ENCODE measurements at regions not wholly inside any gene's neighbourhood (a gene's known extent, or its start where the extent isn't known, plus 50 kb on each side); places are given as distances from the start of the nearest gene placed in this dataset.

DNA sequence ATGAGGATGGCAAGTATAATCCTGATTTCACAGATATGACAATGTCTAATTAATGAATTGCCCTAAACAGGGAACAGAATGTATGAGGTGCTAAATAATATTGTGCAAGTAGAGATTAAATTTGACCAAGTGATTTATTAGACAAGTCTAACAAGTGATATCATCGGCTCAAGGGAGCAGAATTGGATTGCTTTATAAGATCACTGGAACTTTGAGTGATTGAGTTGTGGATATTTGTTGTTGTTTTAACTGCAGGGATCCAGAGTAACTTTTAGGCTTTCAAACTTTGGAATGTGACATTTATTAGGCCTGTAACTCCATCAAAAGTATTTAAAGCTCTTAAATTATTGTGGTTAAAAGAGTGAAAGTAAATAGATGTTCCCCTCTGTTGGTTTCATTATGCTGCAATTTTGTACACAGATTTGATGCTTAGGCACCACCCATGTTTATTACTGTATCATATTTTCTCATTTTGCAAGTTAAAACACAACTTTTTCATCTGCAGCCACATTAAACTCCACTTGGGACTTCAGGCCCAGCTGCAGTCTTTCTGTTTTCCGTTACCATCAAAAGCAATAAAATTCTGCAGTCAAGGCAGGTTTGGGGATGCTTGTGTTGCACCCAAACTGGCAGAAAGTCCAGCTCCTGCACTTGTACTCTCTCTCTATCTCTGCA is 206.6 kb downstream of the HLX start:
- H3K4me3 ChIP-seq (ENCODE audit: low read depth, low read length): no peak overlapping the region
- CTCF ChIA-PET: no interaction called here
- POLR2A ChIA-PET: no interaction called here
- TF ChIP-seq, protein P1, sequence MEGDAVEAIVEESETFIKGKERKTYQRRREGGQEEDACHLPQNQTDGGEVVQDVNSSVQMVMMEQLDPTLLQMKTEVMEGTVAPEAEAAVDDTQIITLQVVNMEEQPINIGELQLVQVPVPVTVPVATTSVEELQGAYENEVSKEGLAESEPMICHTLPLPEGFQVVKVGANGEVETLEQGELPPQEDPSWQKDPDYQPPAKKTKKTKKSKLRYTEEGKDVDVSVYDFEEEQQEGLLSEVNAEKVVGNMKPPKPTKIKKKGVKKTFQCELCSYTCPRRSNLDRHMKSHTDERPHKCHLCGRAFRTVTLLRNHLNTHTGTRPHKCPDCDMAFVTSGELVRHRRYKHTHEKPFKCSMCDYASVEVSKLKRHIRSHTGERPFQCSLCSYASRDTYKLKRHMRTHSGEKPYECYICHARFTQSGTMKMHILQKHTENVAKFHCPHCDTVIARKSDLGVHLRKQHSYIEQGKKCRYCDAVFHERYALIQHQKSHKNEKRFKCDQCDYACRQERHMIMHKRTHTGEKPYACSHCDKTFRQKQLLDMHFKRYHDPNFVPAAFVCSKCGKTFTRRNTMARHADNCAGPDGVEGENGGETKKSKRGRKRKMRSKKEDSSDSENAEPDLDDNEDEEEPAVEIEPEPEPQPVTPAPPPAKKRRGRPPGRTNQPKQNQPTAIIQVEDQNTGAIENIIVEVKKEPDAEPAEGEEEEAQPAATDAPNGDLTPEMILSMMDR (IDR thresholded peaks at IDR 0.05; ENCODE audit: insufficient read depth, low read depth, low read length): no peak
- no peaks in the 10 kb centered on the region for H3K36me3 ChIP-seq (ENCODE audit: control insufficient read depth, insufficient read depth, low read length)
- no peaks in the 10 kb centered on the region for H3K27me3 ChIP-seq (ENCODE audit: control insufficient read depth, insufficient read depth, low read length)
- no peak for DNase-seq (ENCODE audit: low read depth)

- no peaks in the 10 kb centered on the region for H3K36me3 ChIP-seq (ENCODE audit: control insufficient read depth, insufficient read depth, low read length)
- DNase-seq (ENCODE audit: low read depth): no peak
- no peak overlapping the region for H3K4me3 ChIP-seq (ENCODE audit: low read depth, low read length)
- no peaks in the 10 kb centered on the region for H3K27me3 ChIP-seq (ENCODE audit: control insufficient read depth, insufficient read depth, low read length)
- ChIA-PET CTCF (interaction anchor here (0.8 kb wide), 1 partner anchor 10 kb away, joined by 5 read pairs; no protein-coding TSS in a partner anchor), POLR2A (interaction anchor here (0.7 kb wide), 1 partner anchor 10 kb away, joined by 3 read pairs; no protein-coding TSS in a partner anchor)
- TF ChIP-seq, protein P1 (IDR thresholded peaks at IDR 0.05; ENCODE audit: insufficient read depth, low read depth, low read length): no peak
Observed at GRCh38 chr1:221087919-221088318, 208.7 kb downstream of the HLX start.

DNA sequence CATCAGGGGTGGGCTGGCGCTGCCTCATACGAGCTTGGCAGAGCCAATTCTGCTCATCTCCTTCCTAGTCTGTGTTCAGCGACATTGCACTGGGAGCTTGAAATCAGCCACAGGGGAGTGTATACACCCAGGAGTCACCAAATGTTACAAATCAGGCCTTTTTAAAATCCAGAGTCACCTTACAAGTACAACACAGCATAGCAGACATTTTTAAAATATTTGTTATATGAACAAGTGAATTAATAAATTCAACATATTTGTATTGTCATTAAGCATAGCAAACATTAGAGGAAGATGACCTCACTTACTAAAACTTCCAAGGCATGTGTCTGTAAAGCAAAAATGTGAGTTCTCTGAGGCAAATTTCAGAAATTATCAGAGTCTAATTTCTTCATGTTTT is 210.0 kb downstream of the HLX start:
- no peak for DNase-seq (ENCODE audit: low read depth)
- CTCF ChIA-PET: no interaction called here
- TF ChIP-seq, protein P1 (IDR thresholded peaks at IDR 0.05; ENCODE audit: insufficient read depth, low read depth, low read length): 0 out of 2 replicates have a peak, but pooled peaks have one; percentile 6
- no peaks in the 10 kb centered on the region for H3K36me3 ChIP-seq (ENCODE audit: control insufficient read depth, insufficient read depth, low read length)
- POLR2A ChIA-PET: no interaction called here
- no peaks in the 10 kb centered on the region for H3K27me3 ChIP-seq (ENCODE audit: control insufficient read depth, insufficient read depth, low read length)
- H3K4me3 ChIP-seq (ENCODE audit: low read depth, low read length): no peak overlapping the region

DNA sequence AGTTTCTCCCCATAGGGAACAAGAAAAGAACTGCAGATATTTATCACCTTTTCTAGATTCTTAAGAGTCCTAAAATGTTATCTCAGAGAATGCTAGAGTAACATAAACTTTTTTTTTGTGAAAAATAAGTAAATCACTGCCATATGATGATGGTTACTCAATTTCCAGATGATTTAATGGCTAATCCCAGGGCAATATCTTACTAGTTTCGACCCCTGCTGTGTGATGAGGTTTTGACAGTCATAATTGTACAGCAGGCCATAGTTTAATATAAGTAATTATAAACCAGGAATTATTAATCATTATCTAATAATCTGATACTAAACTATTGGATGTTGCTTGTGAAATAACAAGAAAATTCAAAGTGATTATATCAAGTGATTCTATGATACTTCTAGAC is 210.6 kb downstream of the HLX start:
- TF ChIP-seq, protein P1 (IDR thresholded peaks at IDR 0.05; ENCODE audit: insufficient read depth, low read depth, low read length): no peak
- no peak for DNase-seq (ENCODE audit: low read depth)
- Histone ChIP-seq H3K27me3 (ENCODE audit: control insufficient read depth, insufficient read depth, low read length) (no peaks in the 10 kb centered on the region), H3K4me3 (ENCODE audit: low read depth, low read length) (no peak overlapping the region), H3K36me3 (ENCODE audit: control insufficient read depth, insufficient read depth, low read length) (no peaks in the 10 kb centered on the region)
- ChIA-PET CTCF (no interaction called here), POLR2A (interaction anchor here (0.6 kb wide), 1 partner anchor 11 kb away, joined by 3 read pairs; no protein-coding TSS in a partner anchor)

DNA sequence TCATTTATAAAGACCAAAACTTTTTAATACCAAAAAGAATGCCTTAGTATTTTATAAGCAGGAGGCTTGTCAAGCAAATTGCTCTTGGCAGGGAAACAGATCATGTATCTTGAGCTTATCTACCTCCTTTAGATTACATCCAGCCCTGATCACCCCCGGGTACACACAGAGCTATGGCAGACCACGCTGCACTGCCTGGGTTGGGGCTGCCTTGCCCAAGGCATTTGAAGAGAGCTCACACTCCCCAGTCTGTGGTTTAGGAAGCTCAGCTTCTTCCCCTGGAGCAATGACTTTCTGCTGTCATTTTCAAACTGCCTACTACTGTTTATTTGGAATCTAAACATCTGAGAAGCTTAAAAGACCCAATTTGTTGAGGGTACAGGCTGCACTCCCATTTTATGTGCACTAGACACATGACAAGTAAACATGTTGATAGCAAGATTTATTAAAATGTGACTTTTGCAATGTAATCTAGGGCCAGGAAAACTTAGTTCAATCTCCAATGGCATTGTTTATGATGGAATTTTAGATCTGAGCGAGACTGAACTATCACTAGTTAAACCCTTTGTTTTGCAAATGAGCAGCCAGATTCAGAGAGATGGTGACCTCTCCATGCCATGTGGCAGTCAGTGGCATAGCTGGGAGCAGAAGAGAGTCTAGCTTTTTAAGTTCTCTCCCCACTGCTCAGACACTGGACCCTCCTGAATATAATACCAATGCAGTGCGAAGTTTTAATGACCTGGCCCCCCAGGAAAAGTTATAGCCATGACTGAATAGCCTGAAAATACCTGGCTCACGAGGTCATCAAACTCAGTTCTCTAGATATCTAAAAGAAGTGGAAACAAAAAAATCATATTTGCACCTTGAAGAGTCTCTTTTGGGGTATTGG is 214.9 kb downstream of the HLX start:
- CTCF ChIA-PET: no interaction called here
- POLR2A ChIA-PET: interaction anchor here (0.7 kb wide), 1 partner anchor 102 kb away, joined by 3 read pairs; no protein-coding TSS in a partner anchor
- Histone ChIP-seq H3K27me3 (ENCODE audit: control insufficient read depth, insufficient read depth, low read length) (no peaks in the 10 kb centered on the region), H3K36me3 (ENCODE audit: control insufficient read depth, insufficient read depth, low read length) (no peaks in the 10 kb centered on the region), H3K4me3 (ENCODE audit: low read depth, low read length) (no peak overlapping the region)
- TF ChIP-seq, protein P1 (IDR thresholded peaks at IDR 0.05; ENCODE audit: insufficient read depth, low read depth, low read length): no peak
- no peak for DNase-seq (ENCODE audit: low read depth)

Measured in BJ (cell line).